D341Med (cell line): ENCODE measurements at regions not wholly inside any gene's neighbourhood (a gene's known extent, or its start where the extent isn't known, plus 50 kb on each side); places are given as distances from the start of the nearest gene placed in this dataset.
"Not testable (repeated sequence)": the region's sequence is repeated elsewhere in the genome, so short reads cannot be mapped to it uniquely, and the experiment has no call there.

Experiments used
- DNase-seq: peaks from one replicate; pipeline ENCODE4 v3.0.0; 2012; ENCODE audit warnings: low spot score

- no peak for DNase-seq
Observed at GRCh38 chr6:159594106-159594749, 98.8 kb downstream of the SOD2 start.

GRCh38 chr6:159590835-159591234 lies 102.2 kb downstream of the SOD2 start:
- no peak for DNase-seq

- DNase-seq = no peak
Observed at GRCh38 chr6:159586684-159587083, 106.4 kb downstream of the SOD2 start.

GRCh38 chr6:159582736-159583135 lies 110.3 kb downstream of the SOD2 start:
- no peak for DNase-seq

GRCh38 chr6:159578629-159579028 lies 114.4 kb downstream of the SOD2 start:
- no peak for DNase-seq

GRCh38 chr6:159577564-159577963 lies 115.5 kb downstream of the SOD2 start:
- no peak for DNase-seq

- DNase-seq = no peak
Observed at GRCh38 chr6:159572439-159573110, 120.5 kb downstream of the SOD2 start.

GRCh38 chr6:159565181-159565710 lies 127.8 kb downstream of the SOD2 start:
- DNase-seq = no peak

GRCh38 chr6:159564456-159564855 lies 128.6 kb downstream of the SOD2 start:
- no peak for DNase-seq

GRCh38 chr6:159557031-159557430 lies 136.0 kb downstream of the SOD2 start:
- DNase-seq = no peak

GRCh38 chr6:159555082-159555875 lies 137.8 kb downstream of the SOD2 start:
- DNase-seq = no peak

- no peak for DNase-seq
Observed at GRCh38 chr6:159541296-159541695, 151.7 kb downstream of the SOD2 start.

- DNase-seq = no peak
Observed at GRCh38 chr6:159540883-159541282, 152.2 kb downstream of the SOD2 start.

GRCh38 chr6:159540152-159540551 lies 152.9 kb downstream of the SOD2 start:
- DNase-seq = no peak

- not testable (repeated sequence) for DNase-seq
Observed at GRCh38 chr6:159538031-159538430, 155.0 kb downstream of the SOD2 start.

GRCh38 chr6:159535656-159536350 lies 157.2 kb downstream of the SOD2 start:
- no peak for DNase-seq

- DNase-seq = no peak
Observed at GRCh38 chr6:159533568-159533967, 159.5 kb downstream of the SOD2 start.

- no peak for DNase-seq
Observed at GRCh38 chr6:159533016-159533415, 160.0 kb downstream of the SOD2 start.

- no peak for DNase-seq
Observed at GRCh38 chr6:159532155-159532554, 160.9 kb downstream of the SOD2 start.

GRCh38 chr6:159529934-159530333 lies 163.1 kb downstream of the SOD2 start:
- DNase-seq = no peak

GRCh38 chr6:159527351-159527750 lies 165.7 kb downstream of the SOD2 start:
- DNase-seq = no peak

GRCh38 chr6:159525445-159526025 lies 167.5 kb downstream of the SOD2 start:
- DNase-seq = no peak
